PC-9 (cell line): ENCODE measurements at regions not wholly inside any gene's neighbourhood (a gene's known extent, or its start where the extent isn't known, plus 50 kb on each side); places are given as distances from the start of the nearest gene placed in this dataset.

Experiments
- CTCF ChIP-seq: fragments of 200-600 bp; sonication (generic); conservative IDR thresholded peaks from 2 replicates; pipeline ENCODE4 v1.6.1; 2017; ENCODE audit warnings: mixed run types, antibody characterized with exemption, mild to moderate bottlenecking, moderate library complexity
- EZH2 ChIP-seq: fragments of 200-600 bp; sonication (generic); IDR thresholded peaks from 2 replicates; pipeline ENCODE4 v1.8.0; 2017; ENCODE audit warnings: antibody characterized with exemption, low read depth

- TF ChIP-seq CTCF (no peak), EZH2 (no peak)
Measured at GRCh38 chr15:27656296-27656987, 442.7 kb downstream of the OCA2 start.
